ENCODE measurements at regions not wholly inside any gene's neighbourhood (a gene's known extent, or its start where the extent isn't known, plus 50 kb on each side); places are given as distances from the start of the nearest gene placed in this dataset.
"Not testable (repeated sequence)": the region's sequence is repeated elsewhere in the genome, so short reads cannot be mapped to it uniquely, and the experiment has no call there.

- WGBS (ENCODE audit: insufficient coverage): 77% methylated on average over 12 of the region's 16 CpGs
- no peak for DNase-seq
- H3K9me3 ChIP-seq (replicated peaks; ENCODE audit: control insufficient read depth, low read depth, low read length): no peaks in the 10 kb centered on the region
- no peaks in the 10 kb centered on the region for H3K27me3 ChIP-seq (ENCODE audit: control insufficient read depth, insufficient read depth, low read length)
- no peaks in the 10 kb centered on the region for H3K36me3 ChIP-seq (ENCODE audit: control insufficient read depth, insufficient read depth, low read length)
- H3K4me1 ChIP-seq (ENCODE audit: control insufficient read depth, insufficient read depth, low read length): peaks cover 12% of the 10 kb centered on the region
- no peak overlapping the region for H3K4me3 ChIP-seq (ENCODE audit: low read length)
- no peak overlapping the region for H3K27ac ChIP-seq (ENCODE audit: low read length)
These were observed 99.2 kb upstream of the PCBD1 start for GRCh38 chr10:70987396-70988130.

- not testable (repeated sequence) for H3K9me3 ChIP-seq (replicated peaks; ENCODE audit: control insufficient read depth, low read depth, low read length); H3K27me3 ChIP-seq (ENCODE audit: control insufficient read depth, insufficient read depth, low read length); DNase-seq; H3K4me3 ChIP-seq (ENCODE audit: low read length); H3K27ac ChIP-seq (ENCODE audit: low read length); H3K36me3 ChIP-seq (ENCODE audit: control insufficient read depth, insufficient read depth, low read length)
- WGBS (ENCODE audit: insufficient coverage): 79% methylated on average over 4 of the region's 8 CpGs
- H3K4me1 ChIP-seq (ENCODE audit: control insufficient read depth, insufficient read depth, low read length): peaks cover 12% of the 10 kb centered on the region
These were observed 101.8 kb upstream of the PCBD1 start for GRCh38 chr10:70990156-70990555.

- no peak for DNase-seq
- H3K4me1 ChIP-seq (ENCODE audit: control insufficient read depth, insufficient read depth, low read length): peaks cover 8% of the 10 kb centered on the region
- WGBS (ENCODE audit: insufficient coverage): 93% methylated on average over 3 of the region's 6 CpGs
- no peaks in the 10 kb centered on the region for H3K36me3 ChIP-seq (ENCODE audit: control insufficient read depth, insufficient read depth, low read length)
- peaks cover 4% of the 10 kb centered on the region for H3K27me3 ChIP-seq (ENCODE audit: control insufficient read depth, insufficient read depth, low read length)
- H3K27ac ChIP-seq (ENCODE audit: low read length): no peak overlapping the region
- H3K4me3 ChIP-seq (ENCODE audit: low read length): no peak overlapping the region
- H3K9me3 ChIP-seq (replicated peaks; ENCODE audit: control insufficient read depth, low read depth, low read length): no peaks in the 10 kb centered on the region
These were observed 102.3 kb upstream of the PCBD1 start for GRCh38 chr10:70990681-70991080.

GRCh38 chr10:70991140-70992124 lies 103.1 kb upstream of the PCBD1 start:
- H3K4me1 ChIP-seq (ENCODE audit: control insufficient read depth, insufficient read depth, low read length): peaks cover 3% of the 10 kb centered on the region
- H3K36me3 ChIP-seq (ENCODE audit: control insufficient read depth, insufficient read depth, low read length): no peaks in the 10 kb centered on the region
- DNase-seq: no peak
- no peak overlapping the region for H3K4me3 ChIP-seq (ENCODE audit: low read length)
- peaks cover 4% of the 10 kb centered on the region for H3K27me3 ChIP-seq (ENCODE audit: control insufficient read depth, insufficient read depth, low read length)
- 86% methylated on average over 1 of the region's 14 CpGs for WGBS (ENCODE audit: insufficient coverage)
- no peaks in the 10 kb centered on the region for H3K9me3 ChIP-seq (replicated peaks; ENCODE audit: control insufficient read depth, low read depth, low read length)
- H3K27ac ChIP-seq (ENCODE audit: low read length): no peak overlapping the region

GRCh38 chr10:70992436-70992835 lies 104.1 kb upstream of the PCBD1 start:
- no peak for DNase-seq
- H3K36me3 ChIP-seq (ENCODE audit: control insufficient read depth, insufficient read depth, low read length): no peaks in the 10 kb centered on the region

GRCh38 chr10:70993051-70993450 lies 104.7 kb upstream of the PCBD1 start:
- WGBS (ENCODE audit: insufficient coverage): 87% methylated on average over 3 of the region's 4 CpGs
- Histone ChIP-seq H3K4me1 (ENCODE audit: control insufficient read depth, insufficient read depth, low read length) (peaks cover 3% of the 10 kb centered on the region), H3K4me3 (ENCODE audit: low read length) (no peak overlapping the region), H3K36me3 (ENCODE audit: control insufficient read depth, insufficient read depth, low read length) (no peaks in the 10 kb centered on the region), H3K27ac (ENCODE audit: low read length) (no peak overlapping the region), H3K9me3 (replicated peaks; ENCODE audit: control insufficient read depth, low read depth, low read length) (no peaks in the 10 kb centered on the region), H3K27me3 (ENCODE audit: control insufficient read depth, insufficient read depth, low read length) (peaks cover 4% of the 10 kb centered on the region)
- no peak for DNase-seq

More at GRCh38 chr10:70992436-70992835, 104.1 kb upstream of the PCBD1 start:
- Histone ChIP-seq H3K4me1 (ENCODE audit: control insufficient read depth, insufficient read depth, low read length) (peaks cover 3% of the 10 kb centered on the region), H3K4me3 (ENCODE audit: low read length) (no peak overlapping the region), H3K27ac (ENCODE audit: low read length) (no peak overlapping the region), H3K9me3 (replicated peaks; ENCODE audit: control insufficient read depth, low read depth, low read length) (no peaks in the 10 kb centered on the region), H3K27me3 (ENCODE audit: control insufficient read depth, insufficient read depth, low read length) (peaks cover 4% of the 10 kb centered on the region)
- WGBS (ENCODE audit: insufficient coverage): 63% methylated on average over 5 of the region's 8 CpGs

GRCh38 chr10:70996549-70996948 lies 108.2 kb upstream of the PCBD1 start:
- no peak for DNase-seq
- H3K27me3 ChIP-seq (ENCODE audit: control insufficient read depth, insufficient read depth, low read length): peaks cover 15% of the 10 kb centered on the region
- H3K9me3 ChIP-seq (replicated peaks; ENCODE audit: control insufficient read depth, low read depth, low read length): no peaks in the 10 kb centered on the region
- no peaks in the 10 kb centered on the region for H3K4me1 ChIP-seq (ENCODE audit: control insufficient read depth, insufficient read depth, low read length)
- no peak overlapping the region for H3K27ac ChIP-seq (ENCODE audit: low read length)
- no peaks in the 10 kb centered on the region for H3K36me3 ChIP-seq (ENCODE audit: control insufficient read depth, insufficient read depth, low read length)
- H3K4me3 ChIP-seq (ENCODE audit: low read length): no peak overlapping the region

- H3K9me3 ChIP-seq (replicated peaks; ENCODE audit: control insufficient read depth, low read depth, low read length): no peaks in the 10 kb centered on the region
- no peak overlapping the region for H3K27ac ChIP-seq (ENCODE audit: low read length)
- H3K4me3 ChIP-seq (ENCODE audit: low read length): no peak overlapping the region
- peaks cover 15% of the 10 kb centered on the region for H3K27me3 ChIP-seq (ENCODE audit: control insufficient read depth, insufficient read depth, low read length)
- 42% methylated on average over 3 of the region's 3 CpGs for WGBS (ENCODE audit: insufficient coverage)
- H3K36me3 ChIP-seq (ENCODE audit: control insufficient read depth, insufficient read depth, low read length): no peaks in the 10 kb centered on the region
- no peaks in the 10 kb centered on the region for H3K4me1 ChIP-seq (ENCODE audit: control insufficient read depth, insufficient read depth, low read length)
- no peak for DNase-seq
These were observed 108.9 kb upstream of the PCBD1 start for GRCh38 chr10:70997236-70997635.

GRCh38 chr10:70998086-70998485 lies 109.7 kb upstream of the PCBD1 start:
- no peaks in the 10 kb centered on the region for H3K4me1 ChIP-seq (ENCODE audit: control insufficient read depth, insufficient read depth, low read length)
- WGBS (ENCODE audit: insufficient coverage): 76% methylated on average over 3 of the region's 9 CpGs
- no peak for DNase-seq
- peaks cover 15% of the 10 kb centered on the region for H3K27me3 ChIP-seq (ENCODE audit: control insufficient read depth, insufficient read depth, low read length)
- no peaks in the 10 kb centered on the region for H3K36me3 ChIP-seq (ENCODE audit: control insufficient read depth, insufficient read depth, low read length)
- no peak overlapping the region for H3K4me3 ChIP-seq (ENCODE audit: low read length)
- no peak overlapping the region for H3K27ac ChIP-seq (ENCODE audit: low read length)
- no peaks in the 10 kb centered on the region for H3K9me3 ChIP-seq (replicated peaks; ENCODE audit: control insufficient read depth, low read depth, low read length)

- Histone ChIP-seq H3K9me3 (replicated peaks; ENCODE audit: control insufficient read depth, low read depth, low read length) (no peaks in the 10 kb centered on the region), H3K4me3 (ENCODE audit: low read length) (no peak overlapping the region), H3K27me3 (ENCODE audit: control insufficient read depth, insufficient read depth, low read length) (peaks cover 17% of the 10 kb centered on the region), H3K4me1 (ENCODE audit: control insufficient read depth, insufficient read depth, low read length) (no peaks in the 10 kb centered on the region), H3K27ac (ENCODE audit: low read length) (no peak overlapping the region), H3K36me3 (ENCODE audit: control insufficient read depth, insufficient read depth, low read length) (no peaks in the 10 kb centered on the region)
- no peak for DNase-seq
- WGBS (ENCODE audit: insufficient coverage): 100% methylated on average over 2 of the region's 2 CpGs
These were observed 113.1 kb upstream of the PCBD1 start for GRCh38 chr10:71001470-71001869.
